HG03558 (cell line): ENCODE measurements at regions not wholly inside any gene's neighbourhood (a gene's known extent, or its start where the extent isn't known, plus 50 kb on each side); places are given as distances from the start of the nearest gene placed in this dataset.
A peak's percentile ranks its signal among the peaks of the same experiment; 100 is the strongest.
"Not testable (repeated sequence)": the region's sequence is repeated elsewhere in the genome, so short reads cannot be mapped to it uniquely, and the experiment has no call there.

Source experiments
- ATAC-seq: cut with Tn5 transposase; IDR thresholded peaks from one replicate; pipeline ENCODE4 v1.9.1; 2021; ENCODE audit warnings: moderate number of reproducible peaks; ENCODE audit not compliant: unreplicated experiment; ENCODE audit errors: extremely low read depth

GRCh38 chr13:50220938-50221337, 205.7 kb downstream of the KCNRG start:
- no peak for ATAC-seq

DNA sequence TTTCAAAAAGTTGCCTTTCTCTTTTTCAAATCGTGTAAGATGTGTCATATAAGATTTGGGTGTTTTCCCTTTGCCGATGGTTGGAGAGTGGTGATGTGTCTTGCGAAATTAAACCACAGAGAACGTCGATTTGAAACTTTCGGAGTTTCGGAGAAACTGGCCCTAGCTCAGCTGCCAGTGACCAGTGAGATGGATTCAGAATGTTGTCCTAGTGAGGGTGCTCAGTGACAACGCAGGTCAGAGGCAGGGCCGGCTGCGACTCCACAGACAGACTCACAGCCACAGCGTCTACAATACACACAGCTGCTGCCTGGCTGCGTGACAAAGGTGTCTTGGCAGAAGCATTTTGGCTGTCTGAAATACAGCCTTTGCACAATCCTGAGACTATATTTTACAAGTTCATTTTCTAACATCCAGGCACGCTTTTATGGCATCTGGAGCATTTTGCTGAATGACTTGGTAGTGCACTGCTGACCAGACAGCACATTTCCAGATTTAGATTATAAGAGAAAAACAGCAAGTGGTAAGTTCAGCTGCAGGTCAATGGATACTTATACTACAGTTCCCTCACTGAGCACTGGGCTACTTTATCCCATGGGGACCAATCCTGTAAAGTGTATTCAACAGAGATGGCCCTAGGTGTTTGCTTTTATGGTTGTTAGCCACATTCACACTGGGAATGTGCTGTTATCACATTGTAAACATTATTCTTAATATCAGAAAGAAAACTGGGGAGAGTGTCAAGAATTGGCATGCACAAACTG, 207.5 kb downstream of the KCNRG start:
- ATAC-seq, result no peak

DNA sequence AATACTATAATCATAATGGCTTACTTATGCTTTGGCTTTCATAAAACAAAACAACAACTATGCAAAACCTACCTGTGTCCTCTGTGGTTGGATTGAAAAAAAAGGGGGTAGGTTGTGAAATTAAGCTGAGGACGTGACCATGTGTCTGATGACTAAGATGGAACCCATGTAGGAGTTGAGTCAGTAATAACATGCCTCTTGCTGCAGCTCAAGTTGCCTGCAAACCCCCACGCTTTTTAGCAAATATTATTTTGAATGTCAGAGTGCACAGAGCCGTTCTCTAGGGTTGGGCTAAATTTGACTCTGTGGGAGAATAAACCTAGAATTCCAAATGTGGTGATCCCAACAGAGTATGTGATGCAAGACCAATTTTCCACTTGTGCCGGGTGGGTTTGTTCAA, 209.3 kb downstream of the KCNRG start:
- no peak for ATAC-seq

GRCh38 chr13:50225193-50226155, 210.2 kb downstream of the KCNRG start:
- ATAC-seq, result no peak

DNA sequence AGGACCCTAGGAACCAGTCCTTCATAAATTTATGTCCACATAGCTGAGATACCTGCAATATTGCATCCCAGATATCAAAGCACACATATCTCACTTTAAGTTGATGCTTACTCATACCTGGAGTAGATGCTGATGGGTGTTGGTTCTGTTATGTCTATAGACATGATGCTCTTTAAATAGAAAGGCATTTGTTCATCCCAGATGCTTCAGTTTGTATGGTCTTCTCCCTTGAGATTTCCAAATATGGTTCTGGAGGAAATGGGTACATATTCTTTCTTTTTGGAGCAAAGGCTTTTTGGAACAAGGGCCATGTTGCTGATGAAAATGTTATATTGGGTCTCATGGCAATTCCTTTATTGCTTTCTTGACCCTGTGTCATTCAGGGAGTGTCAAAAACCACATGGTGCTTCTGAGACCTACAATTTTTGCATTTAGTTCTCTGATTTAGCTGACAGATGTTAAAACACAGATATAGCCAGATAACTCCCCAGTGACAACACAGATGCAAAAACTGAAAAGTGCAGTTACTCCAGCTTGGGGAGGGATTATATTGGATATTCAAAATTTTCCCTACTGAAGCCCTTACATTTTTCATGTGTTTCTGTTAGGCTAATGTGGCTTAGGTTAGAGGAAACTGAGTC, 211.4 kb downstream of the KCNRG start:
- no peak for ATAC-seq

DNA sequence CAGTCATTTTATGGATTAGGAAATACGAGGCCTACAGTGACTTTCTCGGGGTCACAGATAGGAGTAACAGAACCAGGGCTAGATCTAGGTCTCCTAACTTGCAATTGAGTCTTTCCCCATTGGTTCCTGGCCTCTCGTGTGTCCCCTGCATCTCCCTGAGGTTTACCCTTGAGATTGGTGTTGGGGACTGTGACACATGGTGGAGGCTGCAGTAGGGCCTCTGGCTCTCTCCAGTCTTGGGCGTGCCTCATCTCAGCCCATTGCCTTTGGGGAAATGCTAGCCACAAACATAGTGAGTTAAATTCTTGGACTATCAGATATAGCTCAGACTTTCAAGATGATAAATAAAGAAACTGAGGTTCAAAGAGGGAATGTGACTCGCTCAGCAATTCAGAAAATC, 212.1 kb downstream of the KCNRG start:
- no peak for ATAC-seq

- ATAC-seq, result no peak
Observed at GRCh38 chr13:50228527-50228926, 213.3 kb downstream of the KCNRG start.

GRCh38 chr13:50229960-50230661, 214.9 kb downstream of the KCNRG start:
- ATAC-seq, result no peak

DNA sequence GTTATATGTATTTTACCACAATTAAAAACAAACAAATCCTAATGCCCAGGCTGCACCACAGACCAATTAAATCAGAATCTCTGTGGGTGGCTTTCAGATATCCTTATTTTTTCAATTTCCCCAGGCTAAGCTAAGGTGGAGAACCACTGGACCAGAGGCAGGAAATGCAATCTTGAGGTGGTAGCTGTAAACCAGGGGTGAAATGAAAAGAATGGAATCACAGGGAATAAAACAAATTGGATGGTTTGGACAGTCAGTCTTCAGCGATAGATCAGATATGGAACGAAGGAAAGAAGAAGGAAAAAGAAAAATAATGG, 215.4 kb downstream of the KCNRG start:
- no peak for ATAC-seq

GRCh38 chr13:50233574-50233973, 218.3 kb downstream of the KCNRG start:
- not testable (repeated sequence) for ATAC-seq

DNA sequence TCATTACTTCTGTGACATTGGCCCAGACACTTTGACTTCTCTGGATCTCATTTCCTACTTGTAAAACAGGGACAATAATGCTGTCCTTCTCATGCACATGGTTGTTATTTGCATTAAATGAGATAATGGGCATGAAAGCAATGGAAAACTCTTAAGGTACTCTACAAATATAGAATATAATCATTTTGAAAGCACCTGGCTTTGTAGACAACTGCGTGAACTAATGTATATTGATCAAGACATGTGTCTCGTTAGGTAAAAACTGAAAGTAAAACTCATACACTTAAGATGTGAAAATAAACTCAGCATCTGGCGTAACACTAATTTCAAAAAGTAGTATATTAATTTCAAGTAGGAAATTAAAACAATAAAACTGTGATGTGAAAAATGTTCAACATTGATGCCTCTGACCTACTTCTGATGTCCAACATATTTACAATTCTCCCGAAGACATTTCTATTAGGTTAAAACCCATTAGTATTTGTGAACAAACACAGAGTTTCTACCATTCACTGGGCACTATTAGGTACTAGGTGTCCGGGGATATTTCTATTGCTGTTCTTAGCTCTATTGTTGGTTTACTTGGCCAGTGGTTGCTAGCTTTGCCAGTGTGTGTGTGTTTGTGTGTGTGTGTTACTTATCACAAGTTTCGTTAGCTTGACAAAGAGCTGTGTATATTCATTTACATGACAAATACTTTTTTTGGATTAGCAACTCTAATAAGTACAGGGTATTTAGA, 220.5 kb downstream of the KCNRG start:
- ATAC-seq, result no peak

GRCh38 chr13:50236898-50237318, 221.7 kb downstream of the KCNRG start:
- ATAC-seq, result peak; percentile 85

DNA sequence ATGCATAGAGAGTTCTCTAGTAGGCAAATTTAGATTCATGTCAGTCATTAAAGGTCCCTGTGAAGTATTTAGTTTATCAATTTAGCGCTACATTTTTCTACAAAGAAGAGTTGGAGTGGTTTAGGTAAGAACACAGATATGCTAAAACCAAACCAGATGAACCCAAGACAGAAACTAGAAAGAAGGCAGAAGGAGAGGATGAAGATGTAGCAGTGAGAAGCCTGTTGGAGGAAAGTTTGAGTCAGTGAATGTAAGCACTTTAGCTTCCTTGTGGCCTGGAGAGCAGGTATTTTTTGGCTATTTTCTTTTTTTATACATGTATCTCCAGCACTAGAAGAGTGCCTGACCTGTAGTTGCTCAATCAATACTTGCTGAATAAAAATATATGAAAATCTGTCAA, 223.7 kb downstream of the KCNRG start:
- no peak for ATAC-seq

DNA sequence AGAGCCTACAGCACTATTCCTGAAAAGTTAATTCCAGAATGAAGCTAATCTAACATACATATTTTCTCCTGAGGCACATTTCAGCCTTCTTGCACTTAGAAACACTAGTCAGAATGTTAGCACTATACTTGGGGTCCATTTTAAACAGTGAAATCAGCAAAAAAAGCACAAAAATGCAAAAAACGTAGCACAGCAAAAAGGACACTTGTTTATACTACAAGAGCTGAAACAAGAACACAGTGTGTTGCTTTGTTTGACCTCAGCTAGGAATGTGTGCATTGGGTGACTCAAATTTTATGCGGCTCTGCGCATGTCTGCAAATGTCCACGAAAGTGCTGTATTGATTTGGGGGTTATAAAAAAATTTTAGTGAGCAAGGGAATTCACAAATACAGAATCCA, 226.2 kb downstream of the KCNRG start:
- no peak for ATAC-seq

- ATAC-seq, result no peak
Observed at GRCh38 chr13:50243931-50244330, 228.7 kb downstream of the KCNRG start.

DNA sequence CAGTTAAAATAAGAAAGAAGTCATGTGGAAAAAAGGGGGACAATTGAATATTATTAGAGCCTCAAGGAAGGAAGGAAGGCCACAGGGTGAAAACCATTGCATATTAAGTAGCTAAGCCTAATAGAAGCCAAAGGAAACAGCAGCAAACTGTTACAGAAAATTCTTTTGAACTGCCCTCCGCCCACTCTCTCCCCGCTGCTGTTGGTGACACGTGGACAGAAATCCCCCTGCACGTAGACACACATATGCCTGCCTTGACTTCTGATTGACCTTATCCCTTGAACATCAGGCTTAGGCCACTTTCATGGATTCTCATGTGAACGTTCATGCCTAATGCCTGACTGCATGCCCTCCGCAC, 229.1 kb downstream of the KCNRG start:
- ATAC-seq, result no peak

- peak; percentile 92 for ATAC-seq
Observed at GRCh38 chr13:50244713-50245574, 229.7 kb downstream of the KCNRG start.

GRCh38 chr13:50247223-50247622, 232.0 kb downstream of the KCNRG start:
- no peak for ATAC-seq
